ENCODE measurements at regions not wholly inside any gene's neighbourhood (a gene's known extent, or its start where the extent isn't known, plus 50 kb on each side); places are given as distances from the start of the nearest gene placed in this dataset.
A peak's percentile ranks its signal among the peaks of the same experiment; 100 is the strongest.
"Not testable (repeated sequence)": the region's sequence is repeated elsewhere in the genome, so short reads cannot be mapped to it uniquely, and the experiment has no call there.

- WGBS (ENCODE audit: insufficient coverage): no CpG with 5 or more reads among the region's 1 CpG
- H3K4me1 ChIP-seq (ENCODE audit: control insufficient read depth, insufficient read depth, low read length): no peaks in the 10 kb centered on the region
- no peaks in the 10 kb centered on the region for H3K36me3 ChIP-seq (ENCODE audit: control insufficient read depth, insufficient read depth, low read length)
- no peaks in the 10 kb centered on the region for H3K27me3 ChIP-seq (ENCODE audit: control insufficient read depth, insufficient read depth, low read length)
- no peak overlapping the region for H3K27ac ChIP-seq (ENCODE audit: low read length)
- H3K9me3 ChIP-seq (replicated peaks; ENCODE audit: control insufficient read depth, low read depth, low read length): no peaks in the 10 kb centered on the region
- H3K4me3 ChIP-seq (ENCODE audit: low read length): no peak overlapping the region
- no peak for DNase-seq
Measured at GRCh38 chr7:113030489-113030888, 56.1 kb downstream of the GPR85 start.

- Histone ChIP-seq H3K27me3 (ENCODE audit: control insufficient read depth, insufficient read depth, low read length) (no peaks in the 10 kb centered on the region), H3K4me1 (ENCODE audit: control insufficient read depth, insufficient read depth, low read length) (no peaks in the 10 kb centered on the region), H3K9me3 (replicated peaks; ENCODE audit: control insufficient read depth, low read depth, low read length) (no peaks in the 10 kb centered on the region), H3K36me3 (ENCODE audit: control insufficient read depth, insufficient read depth, low read length) (no peaks in the 10 kb centered on the region), H3K27ac (ENCODE audit: low read length) (no peak overlapping the region), H3K4me3 (ENCODE audit: low read length) (no peak overlapping the region)
- no peak for DNase-seq
- WGBS (ENCODE audit: insufficient coverage): 63% methylated on average over 1 of the region's 1 CpG
Measured at GRCh38 chr7:113026941-113027340, 59.7 kb downstream of the GPR85 start.

- not testable (repeated sequence) for H3K9me3 ChIP-seq (replicated peaks; ENCODE audit: control insufficient read depth, low read depth, low read length); H3K36me3 ChIP-seq (ENCODE audit: control insufficient read depth, insufficient read depth, low read length); DNase-seq; H3K27me3 ChIP-seq (ENCODE audit: control insufficient read depth, insufficient read depth, low read length); H3K4me1 ChIP-seq (ENCODE audit: control insufficient read depth, insufficient read depth, low read length); H3K27ac ChIP-seq (ENCODE audit: low read length); H3K4me3 ChIP-seq (ENCODE audit: low read length)
- 94% methylated on average over 21 of the region's 43 CpGs for WGBS (ENCODE audit: insufficient coverage)
Measured at GRCh38 chr7:113017144-113017857, 69.3 kb downstream of the GPR85 start.

GRCh38 chr7:113015034-113015645 is 71.5 kb downstream of the GPR85 start:
- no CpG with 5 or more reads among the region's 2 CpGs for WGBS (ENCODE audit: insufficient coverage)
- Histone ChIP-seq H3K9me3 (replicated peaks; ENCODE audit: control insufficient read depth, low read depth, low read length) (no peaks in the 10 kb centered on the region), H3K27ac (ENCODE audit: low read length) (no peak overlapping the region), H3K36me3 (ENCODE audit: control insufficient read depth, insufficient read depth, low read length) (no peaks in the 10 kb centered on the region), H3K4me1 (ENCODE audit: control insufficient read depth, insufficient read depth, low read length) (no peaks in the 10 kb centered on the region), H3K4me3 (ENCODE audit: low read length) (no peak overlapping the region), H3K27me3 (ENCODE audit: control insufficient read depth, insufficient read depth, low read length) (no peaks in the 10 kb centered on the region)
- DNase-seq: peak; percentile 47

- DNase-seq: no peak
Measured at GRCh38 chr7:113013761-113014449, 72.7 kb downstream of the GPR85 start.

GRCh38 chr7:113012862-113013261 is 73.8 kb downstream of the GPR85 start:
- not testable (repeated sequence) for H3K4me1 ChIP-seq (ENCODE audit: control insufficient read depth, insufficient read depth, low read length); H3K27ac ChIP-seq (ENCODE audit: low read length); H3K27me3 ChIP-seq (ENCODE audit: control insufficient read depth, insufficient read depth, low read length); DNase-seq; H3K36me3 ChIP-seq (ENCODE audit: control insufficient read depth, insufficient read depth, low read length); H3K4me3 ChIP-seq (ENCODE audit: low read length); H3K9me3 ChIP-seq (replicated peaks; ENCODE audit: control insufficient read depth, low read depth, low read length)
- WGBS (ENCODE audit: insufficient coverage): no CpG with 5 or more reads among the region's 1 CpG

More at GRCh38 chr7:113013761-113014449, 72.7 kb downstream of the GPR85 start:
- H3K4me3 ChIP-seq (ENCODE audit: low read length): no peak overlapping the region
- no peaks in the 10 kb centered on the region for H3K4me1 ChIP-seq (ENCODE audit: control insufficient read depth, insufficient read depth, low read length)
- H3K36me3 ChIP-seq (ENCODE audit: control insufficient read depth, insufficient read depth, low read length): no peaks in the 10 kb centered on the region
- no peak overlapping the region for H3K27ac ChIP-seq (ENCODE audit: low read length)
- H3K27me3 ChIP-seq (ENCODE audit: control insufficient read depth, insufficient read depth, low read length): no peaks in the 10 kb centered on the region
- no peaks in the 10 kb centered on the region for H3K9me3 ChIP-seq (replicated peaks; ENCODE audit: control insufficient read depth, low read depth, low read length)

GRCh38 chr7:113010377-113010776 is 76.2 kb downstream of the GPR85 start:
- H3K27me3 ChIP-seq (ENCODE audit: control insufficient read depth, insufficient read depth, low read length): no peaks in the 10 kb centered on the region
- no peaks in the 10 kb centered on the region for H3K36me3 ChIP-seq (ENCODE audit: control insufficient read depth, insufficient read depth, low read length)

GRCh38 chr7:113008755-113009154 is 77.9 kb downstream of the GPR85 start:
- no peaks in the 10 kb centered on the region for H3K4me1 ChIP-seq (ENCODE audit: control insufficient read depth, insufficient read depth, low read length)

More at GRCh38 chr7:113010377-113010776, 76.2 kb downstream of the GPR85 start:
- Histone ChIP-seq H3K4me3 (ENCODE audit: low read length) (no peak overlapping the region), H3K4me1 (ENCODE audit: control insufficient read depth, insufficient read depth, low read length) (no peaks in the 10 kb centered on the region), H3K9me3 (replicated peaks; ENCODE audit: control insufficient read depth, low read depth, low read length) (no peaks in the 10 kb centered on the region), H3K27ac (ENCODE audit: low read length) (no peak overlapping the region)
- DNase-seq: no peak

GRCh38 chr7:113004726-113005454 is 81.7 kb downstream of the GPR85 start:
- no CpG with 5 or more reads among the region's 4 CpGs for WGBS (ENCODE audit: insufficient coverage)
- no peaks in the 10 kb centered on the region for H3K9me3 ChIP-seq (replicated peaks; ENCODE audit: control insufficient read depth, low read depth, low read length)
- no peak overlapping the region for H3K27ac ChIP-seq (ENCODE audit: low read length)
- no peaks in the 10 kb centered on the region for H3K27me3 ChIP-seq (ENCODE audit: control insufficient read depth, insufficient read depth, low read length)
- H3K36me3 ChIP-seq (ENCODE audit: control insufficient read depth, insufficient read depth, low read length): no peaks in the 10 kb centered on the region
- no peaks in the 10 kb centered on the region for H3K4me1 ChIP-seq (ENCODE audit: control insufficient read depth, insufficient read depth, low read length)
- DNase-seq: no peak
- no peak overlapping the region for H3K4me3 ChIP-seq (ENCODE audit: low read length)

More at GRCh38 chr7:113008755-113009154, 77.9 kb downstream of the GPR85 start:
- H3K9me3 ChIP-seq (replicated peaks; ENCODE audit: control insufficient read depth, low read depth, low read length): no peaks in the 10 kb centered on the region
- H3K36me3 ChIP-seq (ENCODE audit: control insufficient read depth, insufficient read depth, low read length): no peaks in the 10 kb centered on the region
- WGBS (ENCODE audit: insufficient coverage): 75% methylated on average over 4 of the region's 5 CpGs
- no peak for DNase-seq
- no peak overlapping the region for H3K27ac ChIP-seq (ENCODE audit: low read length)
- H3K27me3 ChIP-seq (ENCODE audit: control insufficient read depth, insufficient read depth, low read length): no peaks in the 10 kb centered on the region
- H3K4me3 ChIP-seq (ENCODE audit: low read length): no peak overlapping the region
